ENCODE measurements at regions not wholly inside any gene's neighbourhood (a gene's known extent, or its start where the extent isn't known, plus 50 kb on each side); places are given as distances from the start of the nearest gene placed in this dataset.

- no peaks in the 10 kb centered on the region for H3K9me3 ChIP-seq (ENCODE audit: insufficient read depth in 2 of 2, low read depth in 1 of 2, low read length in 1 of 2)
- no peak overlapping the region for H2AK5ac ChIP-seq (ENCODE audit: low read depth, low read length)
- no peak overlapping the region for H2BK5ac ChIP-seq (ENCODE audit: low read depth, low read length)
- H4K8ac ChIP-seq (ENCODE audit: extremely low read depth, insufficient read depth, low read length) = no peak overlapping the region
- no peak overlapping the region for H2BK20ac ChIP-seq (ENCODE audit: low read length)
- H3K79me1 ChIP-seq (ENCODE audit: low read depth, low read length) = no peaks in the 10 kb centered on the region
- no peak overlapping the region for H3K14ac ChIP-seq (ENCODE audit: insufficient read length)
- H3K4me1 ChIP-seq (replicated peaks in 1 of 4; ENCODE audit: control insufficient read depth in 3 of 4, insufficient read depth in 4 of 4, low read length in 3 of 4) = no peaks in the 10 kb centered on the region
- DNase-seq (ENCODE audit: low read depth in 1 of 2, low spot score in 2 of 2) = no peak
- H2BK12ac ChIP-seq (ENCODE audit: low read depth, low read length) = no peak overlapping the region
- no peak overlapping the region for H3K23ac ChIP-seq (ENCODE audit: insufficient read length)
- H4K91ac ChIP-seq (replicated peaks; ENCODE audit: insufficient read length, low read length) = no peak overlapping the region
- ChIA-PET POLR2A (ENCODE audit: partially characterized antibody) (no interaction called here), CTCF (ENCODE audit: partially characterized antibody) (no interaction called here)
- no peaks in the 10 kb centered on the region for H3K36me3 ChIP-seq (ENCODE audit: control insufficient read depth in 2 of 4, insufficient read depth in 4 of 4, low read length in 3 of 4)
- H3K79me2 ChIP-seq (ENCODE audit: control insufficient read depth in 1 of 2, insufficient read depth in 2 of 2, low read length in 2 of 2) = no peaks in the 10 kb centered on the region
- H3K9ac ChIP-seq (replicated peaks in 1 of 4; ENCODE audit: extremely low read depth in 1 of 4, low read depth in 3 of 4, low read length in 3 of 4) = no peak overlapping the region
- WGBS, 2 experiments (ENCODE audit: extremely low coverage in 1 of 2, insufficient coverage in 1 of 2, insufficient read length in 1 of 2, insufficient replicate concordance in 2 of 2, low coverage in 1 of 2, low lambda C conversion rate in 2 of 2, missing lambda C conversion rate in 1 of 2) = 85% methylated on average over 3 of the region's 3 CpGs; no CpG with 5 or more reads in 1 of the 2 experiments
- no peak overlapping the region for H3K27ac ChIP-seq (ENCODE audit: low read depth, low read length)
- H4K20me1 ChIP-seq (replicated peaks in 1 of 2; ENCODE audit: control insufficient read depth in 1 of 2, insufficient read depth in 2 of 2, low read length in 2 of 2) = no peaks in the 10 kb centered on the region
- no peak overlapping the region for H4K5ac ChIP-seq (ENCODE audit: insufficient read length, low read depth, low read length)
- H3K4me3 ChIP-seq (ENCODE audit: extremely low read depth in 1 of 4, insufficient read depth in 2 of 4, low read depth in 3 of 4, low read length in 4 of 4) = no peak overlapping the region
- FAIRE-seq = no peak
- no peak overlapping the region for H3K4me2 ChIP-seq (ENCODE audit: insufficient read depth in 1 of 2, low read depth in 2 of 2, low read length in 2 of 2)
- no peak overlapping the region for H3K4ac ChIP-seq (replicated peaks; ENCODE audit: insufficient read length, low read depth, low read length)
- no peaks in the 10 kb centered on the region for H3K23me2 ChIP-seq (ENCODE audit: low read depth, low read length)
- no peak overlapping the region for H2BK120ac ChIP-seq (replicated peaks; ENCODE audit: low read depth, low read length)
- no peak overlapping the region for H2BK15ac ChIP-seq (ENCODE audit: low read length)
- no peak overlapping the region for H2AFZ ChIP-seq (ENCODE audit: low read length)
- no peak overlapping the region for H3K18ac ChIP-seq (ENCODE audit: extremely low read depth, low read length)
- H3K56ac ChIP-seq (replicated peaks; ENCODE audit: insufficient read length, low read depth, low read length) = no peak overlapping the region
- H3K27me3 ChIP-seq (replicated peaks in 1 of 4; ENCODE audit: control insufficient read depth in 3 of 4, extremely low read depth in 1 of 4, insufficient read depth in 3 of 4, low read length in 3 of 4) = no peaks in the 10 kb centered on the region
- TF ChIP-seq, protein P1, sequence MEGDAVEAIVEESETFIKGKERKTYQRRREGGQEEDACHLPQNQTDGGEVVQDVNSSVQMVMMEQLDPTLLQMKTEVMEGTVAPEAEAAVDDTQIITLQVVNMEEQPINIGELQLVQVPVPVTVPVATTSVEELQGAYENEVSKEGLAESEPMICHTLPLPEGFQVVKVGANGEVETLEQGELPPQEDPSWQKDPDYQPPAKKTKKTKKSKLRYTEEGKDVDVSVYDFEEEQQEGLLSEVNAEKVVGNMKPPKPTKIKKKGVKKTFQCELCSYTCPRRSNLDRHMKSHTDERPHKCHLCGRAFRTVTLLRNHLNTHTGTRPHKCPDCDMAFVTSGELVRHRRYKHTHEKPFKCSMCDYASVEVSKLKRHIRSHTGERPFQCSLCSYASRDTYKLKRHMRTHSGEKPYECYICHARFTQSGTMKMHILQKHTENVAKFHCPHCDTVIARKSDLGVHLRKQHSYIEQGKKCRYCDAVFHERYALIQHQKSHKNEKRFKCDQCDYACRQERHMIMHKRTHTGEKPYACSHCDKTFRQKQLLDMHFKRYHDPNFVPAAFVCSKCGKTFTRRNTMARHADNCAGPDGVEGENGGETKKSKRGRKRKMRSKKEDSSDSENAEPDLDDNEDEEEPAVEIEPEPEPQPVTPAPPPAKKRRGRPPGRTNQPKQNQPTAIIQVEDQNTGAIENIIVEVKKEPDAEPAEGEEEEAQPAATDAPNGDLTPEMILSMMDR (IDR thresholded peaks at IDR 0.05; ENCODE audit: control extremely low read depth in 1 of 3, insufficient read depth in 1 of 3, low read depth in 1 of 3, low read length in 3 of 3) = no peak
- TF ChIP-seq TAF7 (optimal IDR thresholded peaks at IDR 0.05; ENCODE audit: borderline replicate concordance, low read depth, low read length) = no peak
- TF ChIP-seq, protein P2, sequence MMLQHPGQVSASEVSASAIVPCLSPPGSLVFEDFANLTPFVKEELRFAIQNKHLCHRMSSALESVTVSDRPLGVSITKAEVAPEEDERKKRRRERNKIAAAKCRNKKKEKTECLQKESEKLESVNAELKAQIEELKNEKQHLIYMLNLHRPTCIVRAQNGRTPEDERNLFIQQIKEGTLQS (IDR thresholded peaks at IDR 0.05; ENCODE audit: insufficient read depth, low read depth, low read length) = no peak
- no peak for TF ChIP-seq USF2 (IDR thresholded peaks at IDR 0.05; ENCODE audit: low read length)
- TF ChIP-seq HDAC6 (IDR thresholded peaks at IDR 0.05; ENCODE audit: low read depth, low read length) = no peak
- TF ChIP-seq CTBP2 (IDR thresholded peaks at IDR 0.05; ENCODE audit: borderline replicate concordance, insufficient read depth, insufficient read length, low read length) = no peak
- no peak for TF ChIP-seq PHF8 (conservative IDR thresholded peaks at IDR 0.05; ENCODE audit: low read depth, low read length)
- TF ChIP-seq RFX5 (IDR thresholded peaks at IDR 0.05; ENCODE audit: borderline replicate concordance, low read depth, low read length) = no peak
- TF ChIP-seq TCF12 (IDR thresholded peaks at IDR 0.05; ENCODE audit: low read depth, low read length) = no peak
- no peak for TF ChIP-seq CEBPB (IDR thresholded peaks at IDR 0.05; ENCODE audit: low read depth, low read length)
Observed at GRCh38 chr4:125041372-125041930, 273.3 kb upstream of the FAT4 start.

Measured in H1 (cell line).